ENCODE measurements at regions not wholly inside any gene's neighbourhood (a gene's known extent, or its start where the extent isn't known, plus 50 kb on each side); places are given as distances from the start of the nearest gene placed in this dataset.

DNA sequence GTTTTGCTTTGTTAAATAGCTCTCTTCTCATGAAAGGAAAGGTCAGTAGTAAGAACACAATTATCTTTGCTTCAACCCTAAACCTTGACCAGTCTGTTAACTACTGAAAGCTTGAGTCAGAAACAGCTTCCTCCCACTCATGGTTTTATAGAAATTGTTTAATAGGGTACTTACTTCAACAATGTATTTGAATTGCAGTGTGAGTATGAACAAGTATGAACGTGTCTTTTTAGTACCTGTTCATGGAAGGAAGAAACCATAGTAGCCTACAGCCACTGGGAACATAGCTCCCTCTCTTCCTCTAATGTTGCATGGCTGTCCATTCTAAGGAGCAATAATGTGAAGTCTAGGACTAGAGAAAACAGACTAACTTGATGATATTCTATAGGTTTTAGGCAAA lies 311.0 kb downstream of the MCTP2 start:
- Histone ChIP-seq H4K20me1 (ENCODE audit: insufficient read depth, low read length) (no peaks in the 10 kb centered on the region), H3K9ac (ENCODE audit: low read length) (no peak overlapping the region), H2AFZ (ENCODE audit: low read length) (no peak overlapping the region), H3K4me3 (ENCODE audit: low read depth, low read length, poor library complexity, severe bottlenecking) (no peak overlapping the region), H3K9me3 (ENCODE audit: low read length) (no peaks in the 10 kb centered on the region), H3K36me3 (ENCODE audit: insufficient read depth, low read length) (no peaks in the 10 kb centered on the region), H3K4me1 (ENCODE audit: insufficient read depth, low read length, severe bottlenecking) (no peaks in the 10 kb centered on the region), H3K79me2 (ENCODE audit: insufficient read depth, low read length) (no peaks in the 10 kb centered on the region), H3K27ac (ENCODE audit: low read depth, low read length, poor library complexity, severe bottlenecking) (no peak overlapping the region), H3K9me2 (ENCODE audit: low read depth, low read length) (no peaks in the 10 kb centered on the region), H3K27me3 (ENCODE audit: insufficient read depth, low read length) (no peaks in the 10 kb centered on the region), H3F3A (ENCODE audit: insufficient read depth, low read length) (no peaks in the 10 kb centered on the region), H3K4me2 (ENCODE audit: low read length) (no peak overlapping the region)
- TF ChIP-seq, protein P1, sequence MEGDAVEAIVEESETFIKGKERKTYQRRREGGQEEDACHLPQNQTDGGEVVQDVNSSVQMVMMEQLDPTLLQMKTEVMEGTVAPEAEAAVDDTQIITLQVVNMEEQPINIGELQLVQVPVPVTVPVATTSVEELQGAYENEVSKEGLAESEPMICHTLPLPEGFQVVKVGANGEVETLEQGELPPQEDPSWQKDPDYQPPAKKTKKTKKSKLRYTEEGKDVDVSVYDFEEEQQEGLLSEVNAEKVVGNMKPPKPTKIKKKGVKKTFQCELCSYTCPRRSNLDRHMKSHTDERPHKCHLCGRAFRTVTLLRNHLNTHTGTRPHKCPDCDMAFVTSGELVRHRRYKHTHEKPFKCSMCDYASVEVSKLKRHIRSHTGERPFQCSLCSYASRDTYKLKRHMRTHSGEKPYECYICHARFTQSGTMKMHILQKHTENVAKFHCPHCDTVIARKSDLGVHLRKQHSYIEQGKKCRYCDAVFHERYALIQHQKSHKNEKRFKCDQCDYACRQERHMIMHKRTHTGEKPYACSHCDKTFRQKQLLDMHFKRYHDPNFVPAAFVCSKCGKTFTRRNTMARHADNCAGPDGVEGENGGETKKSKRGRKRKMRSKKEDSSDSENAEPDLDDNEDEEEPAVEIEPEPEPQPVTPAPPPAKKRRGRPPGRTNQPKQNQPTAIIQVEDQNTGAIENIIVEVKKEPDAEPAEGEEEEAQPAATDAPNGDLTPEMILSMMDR (IDR thresholded peaks at IDR 0.05; ENCODE audit: low read length), result no peak
- no peak for TF ChIP-seq EZH2 (IDR thresholded peaks at IDR 0.05; ENCODE audit: borderline replicate concordance, low read length)

DNA sequence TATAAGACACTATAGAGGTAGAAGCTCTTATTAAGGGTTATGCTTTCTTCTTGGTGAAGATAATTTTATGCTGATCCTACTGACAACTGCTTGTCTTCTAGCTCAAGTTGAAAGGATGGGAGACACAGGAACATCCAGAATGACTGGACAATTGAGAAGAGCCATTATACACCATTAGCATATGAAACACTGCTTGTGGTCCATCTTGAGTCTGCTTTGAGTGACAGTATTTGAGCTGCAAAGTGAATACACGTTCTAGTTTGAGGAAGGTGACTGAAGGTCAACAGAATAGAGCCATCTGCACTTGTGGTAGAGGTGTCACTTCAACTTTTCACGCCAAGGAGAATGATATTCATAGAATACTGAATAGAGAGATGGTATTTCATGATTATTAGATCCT lies 315.4 kb downstream of the MCTP2 start:
- Histone ChIP-seq H3K9me2 (ENCODE audit: low read depth, low read length) (no peaks in the 10 kb centered on the region), H3F3A (ENCODE audit: insufficient read depth, low read length) (no peaks in the 10 kb centered on the region), H3K4me2 (ENCODE audit: low read length) (no peak overlapping the region), H3K36me3 (ENCODE audit: insufficient read depth, low read length) (no peaks in the 10 kb centered on the region), H3K9me3 (ENCODE audit: low read length) (no peaks in the 10 kb centered on the region), H3K4me3 (ENCODE audit: low read depth, low read length, poor library complexity, severe bottlenecking) (no peak overlapping the region), H2AFZ (ENCODE audit: low read length) (no peak overlapping the region), H3K4me1 (ENCODE audit: insufficient read depth, low read length, severe bottlenecking) (no peaks in the 10 kb centered on the region), H3K27ac (ENCODE audit: low read depth, low read length, poor library complexity, severe bottlenecking) (no peak overlapping the region), H4K20me1 (ENCODE audit: insufficient read depth, low read length) (no peaks in the 10 kb centered on the region), H3K9ac (ENCODE audit: low read length) (no peak overlapping the region), H3K79me2 (ENCODE audit: insufficient read depth, low read length) (no peaks in the 10 kb centered on the region), H3K27me3 (ENCODE audit: insufficient read depth, low read length) (no peaks in the 10 kb centered on the region)
- TF ChIP-seq, protein P1 (IDR thresholded peaks at IDR 0.05; ENCODE audit: low read length), result no peak
- TF ChIP-seq EZH2 (IDR thresholded peaks at IDR 0.05; ENCODE audit: borderline replicate concordance, low read length), result no peak

DNA sequence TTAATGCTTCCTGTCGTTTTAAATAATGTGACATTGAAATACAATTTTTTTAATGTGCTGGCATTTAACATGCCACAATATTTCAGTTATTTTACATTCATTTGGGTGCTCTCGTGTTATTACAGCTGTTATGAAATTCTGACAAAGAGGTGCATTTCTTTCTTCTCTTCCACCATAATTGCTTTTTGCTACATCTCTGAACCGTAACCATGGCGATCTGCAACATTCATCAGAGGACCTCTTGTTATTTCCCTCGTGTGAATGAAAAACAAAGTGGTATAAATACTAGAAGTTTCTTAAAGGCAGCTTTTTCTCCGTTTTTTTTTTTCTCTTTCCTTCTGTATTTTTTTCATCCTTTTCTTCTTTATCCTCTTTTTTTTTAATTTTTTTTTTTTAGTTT lies 316.4 kb downstream of the MCTP2 start:
- TF ChIP-seq, protein P1 (IDR thresholded peaks at IDR 0.05; ENCODE audit: low read length), result no peak
- no peak for TF ChIP-seq EZH2 (IDR thresholded peaks at IDR 0.05; ENCODE audit: borderline replicate concordance, low read length)
- no peak overlapping the region for H3K4me3 ChIP-seq (ENCODE audit: low read depth, low read length, poor library complexity, severe bottlenecking)

More for the DNA sequence above, 316.4 kb downstream of the MCTP2 start:
- no peaks in the 10 kb centered on the region for H3K4me1 ChIP-seq (ENCODE audit: insufficient read depth, low read length, severe bottlenecking)
- H3K79me2 ChIP-seq (ENCODE audit: insufficient read depth, low read length), result no peaks in the 10 kb centered on the region
- H3K27ac ChIP-seq (ENCODE audit: low read depth, low read length, poor library complexity, severe bottlenecking), result no peak overlapping the region
- no peaks in the 10 kb centered on the region for H3K27me3 ChIP-seq (ENCODE audit: insufficient read depth, low read length)
- H3K9me3 ChIP-seq (ENCODE audit: low read length), result no peaks in the 10 kb centered on the region
- no peaks in the 10 kb centered on the region for H3F3A ChIP-seq (ENCODE audit: insufficient read depth, low read length)
- H2AFZ ChIP-seq (ENCODE audit: low read length), result no peak overlapping the region
- H3K9ac ChIP-seq (ENCODE audit: low read length), result no peak overlapping the region
- no peaks in the 10 kb centered on the region for H3K36me3 ChIP-seq (ENCODE audit: insufficient read depth, low read length)
- no peaks in the 10 kb centered on the region for H4K20me1 ChIP-seq (ENCODE audit: insufficient read depth, low read length)
- H3K9me2 ChIP-seq (ENCODE audit: low read depth, low read length), result no peaks in the 10 kb centered on the region
- no peak overlapping the region for H3K4me2 ChIP-seq (ENCODE audit: low read length)
